ENCODE measurements at regions not wholly inside any gene's neighbourhood (a gene's known extent, or its start where the extent isn't known, plus 50 kb on each side); places are given as distances from the start of the nearest gene placed in this dataset.

GRCh38 chrX:10903523-10903922, 207.6 kb upstream of the HCCS start:
- CTCF ChIA-PET = no interaction called here
- no peaks in the 10 kb centered on the region for H3K4me1 ChIP-seq (ENCODE audit: control extremely low read depth in 1 of 4, control insufficient read depth in 4 of 4, insufficient read depth in 4 of 4, low read length in 3 of 4)
- H3K36me3 ChIP-seq (ENCODE audit: control insufficient read depth in 4 of 4, insufficient read depth in 4 of 4, low read length in 3 of 4) = no peaks in the 10 kb centered on the region
- H3K4me3 ChIP-seq (ENCODE audit: control insufficient read depth in 1 of 7, extremely low read depth in 1 of 7, insufficient read depth in 4 of 7, low read depth in 2 of 7, low read length in 6 of 7) = no peak overlapping the region
- H3K27ac ChIP-seq (ENCODE audit: insufficient read depth in 1 of 2, low read depth in 1 of 2, low read length in 2 of 2, poor library complexity in 1 of 2, severe bottlenecking in 2 of 2) = no peak overlapping the region
- H3K9me3 ChIP-seq (ENCODE audit: control extremely low read depth in 1 of 5, control insufficient read depth in 4 of 5, insufficient read depth in 2 of 5, low read depth in 1 of 5, low read length in 4 of 5) = no peaks in the 10 kb centered on the region
- POLR2A ChIA-PET = no interaction called here
- DNase-seq = no peak
- H3K27me3 ChIP-seq (replicated peaks in 2 of 5; ENCODE audit: control insufficient read depth in 4 of 5, insufficient read depth in 5 of 5, low read length in 4 of 5) = no peaks in the 10 kb centered on the region

GRCh38 chrX:10904220-10904619, 206.9 kb upstream of the HCCS start:
- CTCF ChIA-PET = no interaction called here
- 75% methylated on average over 1 of the region's 2 CpGs for WGBS (ENCODE audit: insufficient coverage)
- H3K4me1 ChIP-seq (ENCODE audit: control extremely low read depth in 1 of 4, control insufficient read depth in 4 of 4, insufficient read depth in 4 of 4, low read length in 3 of 4) = no peaks in the 10 kb centered on the region
- POLR2A ChIA-PET = no interaction called here
- H3K36me3 ChIP-seq (ENCODE audit: control insufficient read depth in 4 of 4, insufficient read depth in 4 of 4, low read length in 3 of 4) = no peaks in the 10 kb centered on the region
- no peak overlapping the region for H3K27ac ChIP-seq (ENCODE audit: insufficient read depth in 1 of 2, low read depth in 1 of 2, low read length in 2 of 2, poor library complexity in 1 of 2, severe bottlenecking in 2 of 2)
- no peaks in the 10 kb centered on the region for H3K9me3 ChIP-seq (ENCODE audit: control extremely low read depth in 1 of 5, control insufficient read depth in 4 of 5, insufficient read depth in 2 of 5, low read depth in 1 of 5, low read length in 4 of 5)
- no peaks in the 10 kb centered on the region for H3K27me3 ChIP-seq (replicated peaks in 2 of 5; ENCODE audit: control insufficient read depth in 4 of 5, insufficient read depth in 5 of 5, low read length in 4 of 5)
- DNase-seq = no peak
- no peak overlapping the region for H3K4me3 ChIP-seq (ENCODE audit: control insufficient read depth in 1 of 7, extremely low read depth in 1 of 7, insufficient read depth in 4 of 7, low read depth in 2 of 7, low read length in 6 of 7)

GRCh38 chrX:10906866-10907265, 204.3 kb upstream of the HCCS start:
- POLR2A ChIA-PET = no interaction called here
- Histone ChIP-seq H3K9me3 (ENCODE audit: control extremely low read depth in 1 of 5, control insufficient read depth in 4 of 5, insufficient read depth in 2 of 5, low read depth in 1 of 5, low read length in 4 of 5) (no peaks in the 10 kb centered on the region), H3K36me3 (ENCODE audit: control insufficient read depth in 4 of 4, insufficient read depth in 4 of 4, low read length in 3 of 4) (no peaks in the 10 kb centered on the region), H3K4me3 (ENCODE audit: control insufficient read depth in 1 of 7, extremely low read depth in 1 of 7, insufficient read depth in 4 of 7, low read depth in 2 of 7, low read length in 6 of 7) (no peak overlapping the region), H3K27ac (ENCODE audit: insufficient read depth in 1 of 2, low read depth in 1 of 2, low read length in 2 of 2, poor library complexity in 1 of 2, severe bottlenecking in 2 of 2) (no peak overlapping the region), H3K27me3 (replicated peaks in 2 of 5; ENCODE audit: control insufficient read depth in 4 of 5, insufficient read depth in 5 of 5, low read length in 4 of 5) (no peaks in the 10 kb centered on the region), H3K4me1 (ENCODE audit: control extremely low read depth in 1 of 4, control insufficient read depth in 4 of 4, insufficient read depth in 4 of 4, low read length in 3 of 4) (no peaks in the 10 kb centered on the region)
- WGBS (ENCODE audit: insufficient coverage) = no CpG with 5 or more reads among the region's 1 CpG
- CTCF ChIA-PET = no interaction called here
- no peak for DNase-seq

GRCh38 chrX:10922159-10922558, 189.0 kb upstream of the HCCS start:
- no peak overlapping the region for H3K4me3 ChIP-seq (ENCODE audit: control insufficient read depth in 1 of 7, extremely low read depth in 1 of 7, insufficient read depth in 4 of 7, low read depth in 2 of 7, low read length in 6 of 7)
- no peak overlapping the region for H3K27ac ChIP-seq (ENCODE audit: insufficient read depth in 1 of 2, low read depth in 1 of 2, low read length in 2 of 2, poor library complexity in 1 of 2, severe bottlenecking in 2 of 2)
- POLR2A ChIA-PET = no interaction called here
- no peaks in the 10 kb centered on the region for H3K36me3 ChIP-seq (ENCODE audit: control insufficient read depth in 4 of 4, insufficient read depth in 4 of 4, low read length in 3 of 4)
- H3K9me3 ChIP-seq (ENCODE audit: control extremely low read depth in 1 of 5, control insufficient read depth in 4 of 5, insufficient read depth in 2 of 5, low read depth in 1 of 5, low read length in 4 of 5) = peaks cover 0 to 3% (median 0%) of the 10 kb centered on the region in 5 experiments
- DNase-seq = no peak
- no peaks in the 10 kb centered on the region for H3K27me3 ChIP-seq (replicated peaks in 2 of 5; ENCODE audit: control insufficient read depth in 4 of 5, insufficient read depth in 5 of 5, low read length in 4 of 5)
- CTCF ChIA-PET = no interaction called here
- H3K4me1 ChIP-seq (ENCODE audit: control extremely low read depth in 1 of 4, control insufficient read depth in 4 of 4, insufficient read depth in 4 of 4, low read length in 3 of 4) = no peaks in the 10 kb centered on the region

GRCh38 chrX:10922835-10923234, 188.3 kb upstream of the HCCS start:
- DNase-seq = no peak
- ChIA-PET POLR2A (no interaction called here), CTCF (no interaction called here)
- Histone ChIP-seq H3K9me3 (ENCODE audit: control extremely low read depth in 1 of 5, control insufficient read depth in 4 of 5, insufficient read depth in 2 of 5, low read depth in 1 of 5, low read length in 4 of 5) (peaks cover 0 to 3% (median 0%) of the 10 kb centered on the region in 5 experiments), H3K4me3 (ENCODE audit: control insufficient read depth in 1 of 7, extremely low read depth in 1 of 7, insufficient read depth in 4 of 7, low read depth in 2 of 7, low read length in 6 of 7) (no peak overlapping the region), H3K27me3 (replicated peaks in 2 of 5; ENCODE audit: control insufficient read depth in 4 of 5, insufficient read depth in 5 of 5, low read length in 4 of 5) (no peaks in the 10 kb centered on the region), H3K4me1 (ENCODE audit: control extremely low read depth in 1 of 4, control insufficient read depth in 4 of 4, insufficient read depth in 4 of 4, low read length in 3 of 4) (no peaks in the 10 kb centered on the region), H3K36me3 (ENCODE audit: control insufficient read depth in 4 of 4, insufficient read depth in 4 of 4, low read length in 3 of 4) (no peaks in the 10 kb centered on the region), H3K27ac (ENCODE audit: insufficient read depth in 1 of 2, low read depth in 1 of 2, low read length in 2 of 2, poor library complexity in 1 of 2, severe bottlenecking in 2 of 2) (no peak overlapping the region)
- no CpG with 5 or more reads among the region's 1 CpG for WGBS (ENCODE audit: insufficient coverage)

- CTCF ChIA-PET = no interaction called here
- 94% methylated on average over 2 of the region's 3 CpGs for WGBS (ENCODE audit: insufficient coverage)
- Histone ChIP-seq H3K27ac (ENCODE audit: insufficient read depth in 1 of 2, low read depth in 1 of 2, low read length in 2 of 2, poor library complexity in 1 of 2, severe bottlenecking in 2 of 2) (no peak overlapping the region), H3K9me3 (ENCODE audit: control extremely low read depth in 1 of 5, control insufficient read depth in 4 of 5, insufficient read depth in 2 of 5, low read depth in 1 of 5, low read length in 4 of 5) (peaks cover 0 to 3% (median 0%) of the 10 kb centered on the region in 5 experiments), H3K4me1 (ENCODE audit: control extremely low read depth in 1 of 4, control insufficient read depth in 4 of 4, insufficient read depth in 4 of 4, low read length in 3 of 4) (no peaks in the 10 kb centered on the region), H3K27me3 (replicated peaks in 2 of 5; ENCODE audit: control insufficient read depth in 4 of 5, insufficient read depth in 5 of 5, low read length in 4 of 5) (no peaks in the 10 kb centered on the region), H3K4me3 (ENCODE audit: control insufficient read depth in 1 of 7, extremely low read depth in 1 of 7, insufficient read depth in 4 of 7, low read depth in 2 of 7, low read length in 6 of 7) (no peak overlapping the region), H3K36me3 (ENCODE audit: control insufficient read depth in 4 of 4, insufficient read depth in 4 of 4, low read length in 3 of 4) (no peaks in the 10 kb centered on the region)
- POLR2A ChIA-PET = no interaction called here
- DNase-seq = no peak
Observed at GRCh38 chrX:10923466-10923865, 187.7 kb upstream of the HCCS start.

GRCh38 chrX:10926404-10926803, 184.7 kb upstream of the HCCS start:
- Histone ChIP-seq H3K9me3 (ENCODE audit: control extremely low read depth in 1 of 5, control insufficient read depth in 4 of 5, insufficient read depth in 2 of 5, low read depth in 1 of 5, low read length in 4 of 5) (peaks cover 0 to 3% (median 0%) of the 10 kb centered on the region in 5 experiments), H3K4me3 (ENCODE audit: control insufficient read depth in 1 of 7, extremely low read depth in 1 of 7, insufficient read depth in 4 of 7, low read depth in 2 of 7, low read length in 6 of 7) (no peak overlapping the region), H3K4me1 (ENCODE audit: control extremely low read depth in 1 of 4, control insufficient read depth in 4 of 4, insufficient read depth in 4 of 4, low read length in 3 of 4) (no peaks in the 10 kb centered on the region), H3K36me3 (ENCODE audit: control insufficient read depth in 4 of 4, insufficient read depth in 4 of 4, low read length in 3 of 4) (no peaks in the 10 kb centered on the region), H3K27me3 (replicated peaks in 2 of 5; ENCODE audit: control insufficient read depth in 4 of 5, insufficient read depth in 5 of 5, low read length in 4 of 5) (no peaks in the 10 kb centered on the region), H3K27ac (ENCODE audit: insufficient read depth in 1 of 2, low read depth in 1 of 2, low read length in 2 of 2, poor library complexity in 1 of 2, severe bottlenecking in 2 of 2) (no peak overlapping the region)
- POLR2A ChIA-PET = no interaction called here
- CTCF ChIA-PET = no interaction called here
- DNase-seq = no peak
- no CpG with 5 or more reads among the region's 1 CpG for WGBS (ENCODE audit: insufficient coverage)

- CTCF ChIA-PET = no interaction called here
- Histone ChIP-seq H3K27me3 (replicated peaks in 2 of 5; ENCODE audit: control insufficient read depth in 4 of 5, insufficient read depth in 5 of 5, low read length in 4 of 5) (no peaks in the 10 kb centered on the region), H3K4me3 (ENCODE audit: control insufficient read depth in 1 of 7, extremely low read depth in 1 of 7, insufficient read depth in 4 of 7, low read depth in 2 of 7, low read length in 6 of 7) (no peak overlapping the region), H3K36me3 (ENCODE audit: control insufficient read depth in 4 of 4, insufficient read depth in 4 of 4, low read length in 3 of 4) (no peaks in the 10 kb centered on the region), H3K9me3 (ENCODE audit: control extremely low read depth in 1 of 5, control insufficient read depth in 4 of 5, insufficient read depth in 2 of 5, low read depth in 1 of 5, low read length in 4 of 5) (peaks cover 0 to 3% (median 0%) of the 10 kb centered on the region in 5 experiments), H3K4me1 (ENCODE audit: control extremely low read depth in 1 of 4, control insufficient read depth in 4 of 4, insufficient read depth in 4 of 4, low read length in 3 of 4) (no peaks in the 10 kb centered on the region), H3K27ac (ENCODE audit: insufficient read depth in 1 of 2, low read depth in 1 of 2, low read length in 2 of 2, poor library complexity in 1 of 2, severe bottlenecking in 2 of 2) (no peak overlapping the region)
- POLR2A ChIA-PET = no interaction called here
- DNase-seq = no peak
- WGBS (ENCODE audit: insufficient coverage) = no CpG with 5 or more reads among the region's 1 CpG
Observed at GRCh38 chrX:10926891-10927290, 184.2 kb upstream of the HCCS start.
